ENCODE measurements at regions not wholly inside any gene's neighbourhood (a gene's known extent, or its start where the extent isn't known, plus 50 kb on each side); places are given as distances from the start of the nearest gene placed in this dataset.

DNA sequence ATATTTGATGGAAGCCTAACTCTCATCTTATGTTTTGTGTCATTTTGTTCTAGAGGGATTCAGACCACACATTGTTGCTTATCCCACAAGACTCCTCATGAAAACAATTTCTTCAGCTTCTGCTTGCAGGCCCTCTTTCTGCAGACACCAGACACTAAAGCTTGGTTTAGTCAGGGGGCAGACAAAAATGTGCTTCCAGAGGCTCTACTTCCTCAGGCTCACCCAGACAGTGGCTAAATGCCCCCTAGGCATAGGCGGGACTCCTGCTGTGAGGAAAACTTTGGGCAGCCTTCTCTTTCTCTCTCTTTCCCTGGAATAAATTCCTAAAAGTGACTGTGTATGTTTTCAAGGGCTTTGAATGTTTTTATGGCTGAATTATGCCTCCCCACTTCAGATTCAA lies 435.4 kb upstream of the ATP11B start:
- no peak for DNase-seq

DNA sequence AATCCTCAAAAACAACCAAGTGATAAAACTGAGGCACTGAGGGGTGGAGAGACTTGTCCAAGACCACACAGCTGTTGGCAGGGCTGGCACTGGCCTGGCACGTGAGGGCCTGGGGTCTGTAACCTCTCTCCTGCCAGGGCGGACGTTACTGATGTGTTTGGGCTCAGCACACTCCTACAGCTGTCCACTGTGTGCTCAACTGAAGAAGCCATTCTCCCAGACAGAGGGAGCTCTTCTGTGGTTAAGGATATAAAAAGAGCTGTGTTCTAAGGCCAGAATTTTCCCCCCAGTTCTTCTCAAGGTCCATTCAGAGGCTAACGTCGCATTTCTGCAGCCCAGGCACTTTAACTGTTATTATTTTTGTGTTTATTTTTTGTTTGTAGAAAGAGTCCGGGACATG lies 429.0 kb upstream of the ATP11B start:
- DNase-seq: peak; percentile 18

DNA sequence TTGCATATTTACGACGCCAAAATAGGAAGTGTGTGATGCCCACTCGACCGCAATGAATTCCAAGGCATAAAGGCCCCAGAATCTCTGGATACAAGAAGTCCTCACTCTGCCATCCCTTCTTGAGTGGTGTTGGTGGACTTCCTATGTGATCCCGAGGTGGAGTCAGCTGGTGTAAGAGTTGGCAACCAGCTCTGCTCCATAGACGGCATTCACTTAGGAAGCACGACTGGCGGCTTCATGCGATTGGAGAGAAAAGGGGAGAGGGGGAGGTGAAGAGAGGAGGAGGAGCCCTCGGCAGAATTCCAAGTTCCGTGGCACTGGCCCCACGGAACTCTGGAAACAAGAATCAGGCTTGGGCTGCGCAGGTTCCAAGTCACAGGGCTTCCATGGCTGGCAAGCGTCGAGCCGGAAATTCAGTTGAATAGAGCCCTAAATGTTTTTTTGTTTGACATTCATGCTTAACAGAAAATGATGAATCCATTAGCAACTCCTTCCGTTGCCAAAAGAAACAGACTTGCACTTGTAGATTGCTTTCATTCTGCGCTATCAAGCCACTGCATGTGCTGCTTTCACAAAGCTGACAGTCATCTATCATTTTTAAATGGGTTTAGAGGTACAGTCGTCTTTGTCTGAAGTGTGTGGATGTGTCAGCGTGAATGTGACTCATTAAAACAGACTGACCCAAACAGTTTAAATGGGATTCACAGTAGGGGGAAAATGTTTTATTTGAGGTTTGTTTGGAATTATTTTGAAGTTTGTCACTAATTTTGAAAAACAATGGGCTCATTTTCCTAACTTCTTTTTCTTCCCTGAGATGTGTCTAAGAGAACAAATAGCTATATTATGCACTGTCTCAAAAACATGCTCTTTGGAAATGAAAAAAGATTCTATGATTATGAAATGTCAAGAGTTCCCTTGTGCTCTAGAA lies 428.3 kb upstream of the ATP11B start:
- peak; percentile 42 for DNase-seq

DNA sequence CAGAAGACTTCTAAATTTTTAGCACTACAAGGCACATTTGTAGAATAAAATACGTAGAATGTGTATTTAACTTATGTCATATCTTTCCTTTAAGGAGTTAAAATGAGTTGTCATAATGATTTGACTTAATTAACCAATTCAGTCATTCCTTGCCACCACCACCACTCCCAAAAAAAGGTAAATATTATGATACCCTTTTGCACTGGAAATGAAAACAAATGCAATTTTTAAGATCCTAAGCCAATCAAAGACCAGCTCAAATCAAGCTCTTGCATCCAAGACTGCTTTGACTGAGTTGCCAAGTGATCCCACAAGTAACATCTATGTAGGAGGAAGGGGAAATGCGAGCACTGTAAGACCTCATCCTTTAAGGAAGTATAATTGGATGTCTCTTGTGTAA lies 426.6 kb upstream of the ATP11B start:
- no peak for DNase-seq

DNA sequence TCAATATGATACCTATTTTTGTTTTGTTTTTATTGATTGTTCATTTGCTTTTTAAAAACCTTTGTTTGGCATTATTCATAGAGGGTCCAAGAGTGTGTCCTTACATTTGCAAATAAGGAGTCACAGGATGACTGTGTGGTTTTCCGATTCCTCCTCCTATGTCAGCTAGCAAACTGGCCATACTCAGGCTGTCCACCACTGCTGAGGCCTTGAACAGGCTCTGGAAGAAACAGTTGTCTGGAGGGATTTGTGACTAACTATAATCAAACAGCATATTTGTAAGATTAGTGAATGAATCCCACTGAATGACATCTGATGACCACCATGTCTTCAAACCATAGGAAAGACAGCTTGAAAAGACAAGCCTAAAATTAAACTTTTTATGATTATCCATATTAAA lies 423.4 kb upstream of the ATP11B start:
- DNase-seq: no peak

DNA sequence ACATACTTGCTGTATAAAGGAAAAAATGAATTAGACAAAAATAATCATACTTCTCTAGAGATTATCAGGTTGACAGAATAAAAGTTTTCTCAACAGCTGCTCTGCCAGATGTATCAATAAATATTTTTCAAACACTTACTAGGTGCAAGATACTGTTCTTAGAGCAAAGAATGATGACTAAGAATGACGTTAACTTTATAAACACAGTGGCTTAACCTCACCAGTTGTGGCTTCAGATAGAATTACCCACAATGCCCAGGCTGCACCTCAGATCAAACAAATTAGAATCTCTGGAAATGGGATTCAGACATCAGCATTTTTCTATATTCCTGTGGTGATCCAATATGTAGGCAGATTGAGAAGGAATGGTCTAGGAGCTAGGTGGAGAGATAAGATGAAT lies 422.4 kb upstream of the ATP11B start:
- no peak for DNase-seq

DNA sequence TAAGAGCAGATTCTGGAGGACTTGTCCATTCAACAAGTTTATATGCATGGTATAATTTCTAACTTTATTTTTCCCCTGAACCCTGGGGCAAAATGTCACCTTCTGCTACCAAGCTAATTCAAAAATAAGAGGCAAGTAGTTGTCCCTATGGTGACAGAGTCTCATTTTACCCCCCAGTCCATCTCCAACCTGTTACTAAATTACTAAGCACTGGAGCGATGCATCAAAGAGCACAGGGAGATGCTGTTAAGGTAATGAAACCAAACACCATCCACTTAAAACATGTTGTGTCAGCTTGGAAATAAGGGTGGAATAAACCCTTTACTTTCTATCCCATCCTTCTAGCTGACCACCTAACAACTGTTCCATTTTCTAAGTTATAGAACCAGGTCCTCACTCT lies 417.4 kb upstream of the ATP11B start:
- DNase-seq: no peak

DNA sequence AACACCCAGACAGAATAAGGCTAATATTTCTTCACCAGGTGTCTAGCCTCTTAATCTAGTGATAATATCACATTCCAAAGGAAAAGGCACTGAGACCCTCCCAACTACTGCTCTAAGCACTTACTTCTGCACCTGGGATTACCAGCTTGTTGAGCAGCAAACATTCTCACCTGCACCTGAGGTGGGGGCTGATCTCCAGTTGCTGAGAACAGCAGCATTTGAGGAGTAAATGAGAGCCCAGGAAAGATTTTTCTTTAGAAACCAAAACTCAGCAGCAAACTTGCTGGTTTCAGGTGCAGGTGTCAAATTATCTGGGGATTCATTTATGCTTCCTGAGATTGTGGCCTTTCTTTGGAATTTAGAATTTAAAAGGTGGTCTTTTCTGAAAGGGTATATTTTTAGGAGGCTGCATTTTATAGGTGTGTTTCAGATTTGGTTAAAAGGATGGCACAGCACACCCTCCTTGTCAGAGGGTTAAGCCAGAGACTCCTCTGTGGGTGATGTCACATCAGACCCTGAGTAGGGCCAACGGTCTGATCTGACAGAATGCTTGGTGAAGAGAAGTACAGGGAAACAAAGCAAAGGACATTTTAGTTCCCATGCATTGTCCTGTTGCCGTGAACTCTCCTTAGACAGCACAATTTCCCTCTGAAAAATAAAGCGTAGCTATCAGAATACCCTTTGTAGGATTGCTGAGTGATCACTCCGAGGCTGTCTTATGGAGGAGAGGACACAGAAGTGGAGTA lies 411.0 kb upstream of the ATP11B start:
- DNase-seq: no peak

DNA sequence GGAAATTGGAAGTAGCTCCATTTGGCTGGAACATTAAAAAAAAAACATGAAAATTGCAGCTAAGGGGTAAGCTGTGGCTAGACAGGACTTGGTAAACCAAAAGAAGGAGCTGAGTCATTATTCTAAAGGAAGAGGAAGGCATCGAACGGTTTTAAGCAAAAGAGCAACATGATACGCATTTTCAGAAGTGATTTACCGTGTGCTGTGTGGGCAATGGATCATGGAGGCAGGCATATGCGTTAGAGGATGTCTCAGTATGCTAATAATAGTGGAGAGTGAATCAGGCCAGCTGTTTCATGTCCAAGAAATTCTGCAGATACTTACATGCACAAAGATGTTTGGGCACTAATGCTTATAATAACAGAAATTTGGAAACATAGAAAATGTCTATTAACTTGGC lies 409.1 kb upstream of the ATP11B start:
- no peak for DNase-seq

DNA sequence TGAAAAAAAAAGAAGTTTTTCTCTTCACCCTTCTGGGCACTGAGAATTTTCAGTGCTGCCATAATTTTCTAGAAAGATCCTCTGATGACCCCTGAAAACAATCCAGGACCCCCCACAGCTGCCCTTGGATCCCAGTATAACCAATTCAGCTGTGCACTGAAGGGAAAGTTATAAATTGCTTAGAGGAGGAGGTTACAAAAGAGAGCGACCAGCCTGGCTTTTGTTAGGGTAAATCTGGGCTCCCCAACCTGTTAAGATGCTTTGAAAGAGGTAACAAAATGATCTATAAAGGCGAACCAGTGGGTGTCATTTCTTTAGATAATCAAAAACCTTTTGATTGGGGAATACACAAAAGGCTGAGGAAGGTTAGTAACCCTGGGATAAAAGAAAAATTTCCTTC lies 407.9 kb upstream of the ATP11B start:
- no peak for DNase-seq

DNA sequence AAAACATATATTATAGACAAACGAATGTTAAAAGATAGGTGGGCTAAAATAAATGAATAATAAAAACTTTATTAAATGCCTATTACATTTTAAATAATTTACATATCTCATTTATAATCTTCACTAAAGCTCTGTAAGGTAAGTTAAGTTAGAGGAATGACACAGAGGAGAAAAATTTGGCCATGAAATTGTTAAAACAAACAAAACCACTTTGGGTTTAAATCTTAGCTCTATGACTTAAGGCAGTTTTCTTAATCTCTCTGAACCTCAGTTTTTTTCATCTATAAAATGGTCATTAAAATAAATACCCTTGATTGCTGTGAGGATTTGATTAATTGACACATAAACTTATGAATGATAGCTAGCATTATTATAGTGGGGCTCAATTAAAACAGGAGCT lies 404.8 kb upstream of the ATP11B start:
- DNase-seq: no peak

DNA sequence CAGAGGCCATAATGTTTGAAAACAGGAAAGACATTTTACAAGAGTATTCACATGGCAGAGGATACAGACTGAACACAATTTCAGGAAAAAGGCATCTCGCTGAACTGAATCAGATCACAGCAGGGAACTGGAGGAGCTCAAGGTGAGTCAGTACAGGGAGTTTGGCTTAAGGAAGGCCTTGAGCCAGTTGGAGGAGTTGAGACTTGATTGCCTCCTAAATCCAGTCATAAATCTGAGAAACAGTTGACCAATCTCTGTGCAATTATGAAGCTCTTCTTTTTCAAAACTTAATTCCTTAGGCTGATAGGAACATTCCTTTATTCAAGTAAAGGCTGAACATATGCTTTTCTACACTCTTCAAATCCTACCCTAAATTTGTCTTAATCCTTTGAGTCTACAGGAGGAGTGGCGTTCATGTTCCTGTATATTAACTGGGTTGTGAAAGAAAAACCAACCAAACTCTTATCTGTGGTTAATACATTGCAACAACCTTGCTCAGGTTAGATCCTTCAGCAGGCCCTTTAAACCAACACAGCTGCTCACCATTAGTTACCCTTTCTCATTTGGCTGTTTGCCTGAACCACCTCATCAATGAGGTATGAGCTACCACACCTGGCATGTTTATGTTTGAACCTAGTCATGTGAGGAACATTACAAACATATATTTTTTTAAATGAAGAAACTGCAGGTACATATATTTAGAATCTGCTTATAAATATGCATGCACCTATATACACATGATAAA lies 404.1 kb upstream of the ATP11B start:
- no peak for DNase-seq

DNA sequence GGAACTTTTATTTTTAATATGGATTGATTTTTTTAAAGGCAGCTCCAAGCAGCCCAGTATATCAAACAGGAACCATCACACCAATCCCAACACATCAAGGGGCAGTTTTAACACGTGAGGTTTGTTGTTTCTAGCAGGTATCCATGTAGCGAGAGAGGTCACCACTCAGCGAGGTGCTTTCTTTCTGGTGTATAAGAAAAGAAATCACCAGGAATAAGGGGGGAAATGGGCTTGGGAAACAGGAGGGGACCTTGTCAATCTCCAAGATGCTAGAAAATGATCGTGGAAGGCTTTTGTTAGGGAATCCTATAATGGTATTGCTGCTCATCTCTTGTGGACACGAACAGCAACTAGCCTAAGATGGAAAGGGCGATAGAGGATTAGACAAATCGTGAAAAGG lies 402.9 kb upstream of the ATP11B start:
- DNase-seq: no peak

DNA sequence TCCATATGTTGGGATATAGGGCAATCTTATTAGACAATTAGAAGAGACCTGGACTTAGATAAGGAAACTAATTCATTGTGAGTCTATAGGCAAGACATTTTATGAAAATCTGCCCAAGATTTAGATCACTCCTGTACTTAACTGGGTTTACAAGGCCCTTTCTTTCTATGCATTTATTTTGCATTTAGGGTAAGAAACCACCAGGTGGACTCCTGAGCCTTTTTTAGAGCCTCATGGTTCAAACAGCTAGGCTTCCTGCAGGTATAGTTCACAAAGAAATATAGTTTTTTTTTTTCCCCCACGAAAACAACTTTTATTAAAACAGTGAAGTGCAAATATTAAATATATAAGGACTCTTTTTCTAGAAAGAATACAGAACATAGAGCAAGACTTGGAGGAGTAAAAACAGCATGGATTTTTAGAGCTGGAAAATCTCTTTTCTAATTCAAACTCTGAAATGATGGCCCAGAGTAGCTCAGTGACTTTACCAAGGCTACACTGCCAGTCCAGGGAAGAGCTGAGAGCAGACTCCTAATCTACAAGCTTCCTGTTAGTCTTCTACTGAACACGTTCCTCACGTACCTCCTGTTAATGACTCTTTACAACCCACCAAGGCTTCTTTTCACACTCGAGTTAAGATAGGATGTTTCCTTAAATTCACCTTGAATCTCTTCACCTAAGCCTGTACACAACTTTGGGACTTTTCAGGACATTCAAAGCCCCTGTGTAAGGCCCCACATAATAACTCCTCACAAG lies 400.9 kb upstream of the ATP11B start:
- DNase-seq: no peak

DNA sequence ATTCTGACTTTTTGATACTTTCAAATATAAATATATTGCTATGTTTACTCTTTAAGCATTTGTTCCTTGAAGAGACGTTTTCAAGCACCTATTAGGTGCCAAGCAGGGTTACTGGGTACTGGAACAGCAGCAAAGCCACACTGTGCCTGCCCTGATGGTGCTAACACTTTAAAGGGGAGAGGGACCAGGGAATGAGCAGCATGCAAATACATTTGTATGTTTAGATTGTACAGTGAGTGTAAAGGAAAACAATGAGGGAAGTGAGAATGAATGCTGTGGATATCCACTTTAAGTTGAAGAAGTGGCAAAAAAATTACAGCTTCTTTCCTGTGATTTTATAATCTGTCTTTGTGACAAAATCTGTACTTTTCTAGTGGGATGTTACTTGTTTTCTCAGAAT lies 400.2 kb upstream of the ATP11B start:
- DNase-seq: no peak

DNA sequence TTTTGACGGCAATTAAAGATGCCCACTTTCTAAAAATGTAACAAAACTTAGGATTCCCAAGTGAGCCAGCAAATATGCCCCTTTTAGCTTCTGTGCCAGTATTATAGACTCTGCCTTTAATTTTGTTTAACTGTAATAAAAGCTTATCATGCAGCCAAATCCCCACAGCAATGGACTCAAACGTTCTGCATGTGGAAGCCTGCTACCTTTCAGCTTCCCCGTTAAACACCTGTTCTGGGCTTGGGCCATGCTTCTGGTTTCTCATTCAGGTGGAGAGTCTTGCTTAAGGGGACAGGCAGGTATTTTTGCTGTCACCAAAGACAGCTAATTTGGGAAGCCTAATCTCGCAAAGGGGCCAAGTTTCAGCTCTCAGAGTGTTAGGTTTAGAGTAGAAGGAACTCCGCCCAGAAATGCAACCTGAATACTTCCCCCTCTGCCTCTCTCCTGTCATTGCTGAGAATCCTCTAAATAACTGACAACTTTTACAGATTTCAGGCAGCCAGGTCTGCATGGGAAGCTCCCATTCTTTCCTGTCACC lies 399.4 kb upstream of the ATP11B start:
- no peak for DNase-seq

DNA sequence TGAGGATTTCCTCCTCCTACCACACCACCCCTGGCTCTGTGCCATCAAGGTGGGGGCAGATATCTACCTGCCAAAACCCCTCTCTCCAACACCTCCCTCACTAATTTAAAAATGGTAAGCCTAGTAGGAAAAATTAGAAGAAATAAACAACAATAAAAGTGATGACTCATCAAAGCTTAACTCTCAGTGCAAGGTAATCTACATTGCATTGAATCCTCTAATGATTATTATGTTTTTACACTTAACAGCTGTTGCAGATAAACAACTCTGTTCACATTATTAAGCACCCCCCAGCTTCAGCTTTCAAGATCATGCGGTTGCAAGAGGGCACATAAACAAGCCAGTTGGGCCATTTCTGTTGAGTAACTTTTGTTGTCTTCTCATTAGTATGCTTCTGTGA lies 396.1 kb upstream of the ATP11B start:
- DNase-seq: no peak

DNA sequence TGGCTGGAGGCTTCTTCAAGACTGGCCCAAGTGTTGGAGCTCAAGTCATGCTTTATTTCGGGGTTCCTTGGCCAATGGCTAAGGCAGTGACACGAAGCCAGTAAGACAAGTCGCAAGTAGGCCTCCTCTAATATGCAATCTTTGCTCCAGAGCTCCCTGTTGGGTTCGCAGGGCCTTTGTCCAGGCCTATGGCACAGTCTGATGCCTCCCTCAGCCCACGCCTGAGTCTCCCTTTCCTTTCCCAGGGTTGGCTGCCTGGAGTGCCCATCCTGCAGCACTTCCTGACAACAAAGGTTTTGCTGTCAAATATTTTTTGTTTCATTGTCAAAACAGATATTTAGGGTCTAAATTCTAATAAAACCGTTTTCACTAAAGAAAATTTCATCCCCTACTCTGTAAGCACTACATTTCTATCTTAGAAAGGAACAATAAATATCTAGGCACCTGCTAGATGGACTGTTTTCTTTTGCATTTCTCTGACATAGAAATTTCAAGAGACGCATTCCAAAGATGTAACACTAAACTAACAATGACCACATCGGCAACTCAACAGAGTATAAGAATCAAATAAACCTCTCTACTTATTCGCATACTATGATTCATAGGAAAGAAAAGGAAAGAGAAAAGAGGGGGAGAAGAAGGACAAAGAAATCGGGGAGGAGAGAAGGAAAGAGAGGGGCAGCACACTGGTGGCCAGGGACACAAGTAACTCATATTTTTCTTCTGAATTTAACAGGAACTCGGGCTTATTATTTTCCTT lies 393.1 kb upstream of the ATP11B start:
- no peak for DNase-seq

DNA sequence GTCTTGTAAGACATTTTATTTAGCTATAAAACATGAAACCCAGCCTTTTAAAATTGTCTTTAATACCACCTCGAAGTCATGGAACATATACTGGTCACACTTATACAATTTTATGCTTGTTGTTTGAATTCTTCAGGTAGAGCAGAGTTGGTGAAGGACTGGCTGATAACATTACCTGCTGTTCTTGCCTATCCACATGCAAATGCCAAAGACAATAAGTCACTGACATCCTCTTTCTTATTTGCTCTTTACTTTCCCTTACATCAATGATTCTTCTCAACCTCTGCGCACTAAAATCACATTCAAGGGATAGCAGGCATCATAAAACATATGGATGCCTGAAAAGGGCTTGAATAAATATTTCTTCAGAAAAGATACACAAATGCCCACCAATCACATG lies 392.5 kb upstream of the ATP11B start:
- no peak for DNase-seq

DNA sequence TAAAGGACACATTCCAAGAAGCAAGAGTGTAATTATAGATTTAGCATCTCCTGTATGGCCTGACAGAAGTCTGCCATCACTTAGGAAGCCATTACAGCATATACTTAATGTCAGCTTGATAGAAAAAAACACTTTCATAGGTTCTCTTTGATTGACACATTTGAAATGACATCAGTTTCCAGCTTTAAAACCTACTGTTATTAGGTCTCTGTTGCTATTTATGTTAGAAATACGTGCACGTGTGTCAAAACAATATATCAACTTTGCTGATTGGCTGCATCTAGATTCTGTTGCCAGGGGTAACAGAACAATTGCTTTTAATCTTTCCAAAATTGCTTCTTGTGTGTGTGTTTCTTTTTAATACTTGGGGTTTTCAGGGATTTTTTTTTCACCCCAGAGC lies 389.3 kb upstream of the ATP11B start:
- no peak for DNase-seq

DNA sequence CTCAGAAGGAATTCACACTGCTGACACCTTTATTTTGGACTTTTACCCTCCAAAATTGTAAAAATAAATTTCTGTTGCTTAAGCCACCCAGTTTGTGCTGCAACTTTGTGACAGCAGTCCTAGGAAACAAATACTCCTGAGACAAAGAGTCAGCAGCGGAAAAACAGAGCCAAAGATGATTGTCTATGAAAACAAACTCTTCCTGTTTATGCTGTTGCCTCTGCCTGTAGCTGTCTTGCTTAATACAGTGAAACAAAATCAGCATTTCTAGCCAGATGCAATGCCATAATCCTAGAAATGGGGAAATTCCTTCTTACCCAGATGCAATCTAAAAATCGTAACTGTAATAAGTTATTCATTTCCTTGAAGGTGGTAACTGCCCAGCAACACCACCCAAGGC lies 387.5 kb upstream of the ATP11B start:
- DNase-seq: no peak
